ENCODE measurements at regions not wholly inside any gene's neighbourhood (a gene's known extent, or its start where the extent isn't known, plus 50 kb on each side); places are given as distances from the start of the nearest gene placed in this dataset.

DNA sequence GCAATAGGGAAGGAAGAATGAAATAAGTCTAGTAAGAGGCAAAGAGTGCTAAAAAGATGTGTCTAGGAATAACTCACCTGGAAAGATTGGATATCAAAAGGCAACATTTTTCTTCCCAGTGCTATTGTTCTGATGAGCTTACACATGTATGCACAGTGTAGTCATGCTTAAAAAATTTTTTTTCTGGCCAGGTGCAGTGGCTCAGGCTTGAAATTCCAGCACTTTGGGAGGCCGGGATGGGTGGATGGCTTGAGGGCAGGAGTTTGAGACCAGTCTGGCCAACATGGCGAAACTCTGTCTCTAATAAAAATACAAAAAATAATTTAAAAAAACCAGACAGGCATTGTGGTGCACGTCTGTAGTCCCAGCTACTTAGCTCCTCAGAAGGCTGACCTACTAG lies 795.8 kb upstream of the IGFBP7 start:
- no peak overlapping the region for H3K4me3 ChIP-seq (ENCODE audit: low read length)
- no peaks in the 10 kb centered on the region for H3K4me1 ChIP-seq (ENCODE audit: control insufficient read depth, insufficient read depth, low read length)
- no peaks in the 10 kb centered on the region for H3K36me3 ChIP-seq (ENCODE audit: control insufficient read depth, insufficient read depth, low read length)
- H3K9ac ChIP-seq (ENCODE audit: low read length): no peak overlapping the region
- no peaks in the 10 kb centered on the region for H3K9me3 ChIP-seq (ENCODE audit: control insufficient read depth, low read length)
- H3K27me3 ChIP-seq (ENCODE audit: control insufficient read depth, insufficient read depth, low read length): no peaks in the 10 kb centered on the region

DNA sequence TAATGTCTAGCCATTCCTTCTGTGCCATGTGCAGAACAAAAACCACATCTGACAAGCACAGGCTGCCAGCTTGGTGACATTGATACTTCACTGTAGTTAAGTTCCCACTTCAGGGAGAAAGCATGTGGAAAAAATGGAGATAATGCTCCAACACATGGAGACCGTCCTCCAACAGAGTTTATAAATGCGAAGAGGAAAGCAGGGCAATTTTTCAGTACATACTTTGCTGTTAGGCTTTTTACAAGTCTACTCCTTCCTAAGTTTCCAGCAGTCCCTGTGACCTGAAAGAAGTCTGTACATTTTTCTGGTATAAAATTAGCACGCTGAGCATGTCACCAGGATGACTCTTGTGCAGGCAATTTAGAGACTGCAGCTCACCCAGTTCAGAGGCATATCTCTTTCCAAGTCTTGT lies 766.9 kb upstream of the IGFBP7 start:
- no peak overlapping the region for H3K9ac ChIP-seq (ENCODE audit: low read length)
- no peaks in the 10 kb centered on the region for H3K9me3 ChIP-seq (ENCODE audit: control insufficient read depth, low read length)
- H3K4me3 ChIP-seq (ENCODE audit: low read length): no peak overlapping the region
- H3K4me1 ChIP-seq (ENCODE audit: control insufficient read depth, insufficient read depth, low read length): no peaks in the 10 kb centered on the region
- H3K27me3 ChIP-seq (ENCODE audit: control insufficient read depth, insufficient read depth, low read length): no peaks in the 10 kb centered on the region
- no peaks in the 10 kb centered on the region for H3K36me3 ChIP-seq (ENCODE audit: control insufficient read depth, insufficient read depth, low read length)

DNA sequence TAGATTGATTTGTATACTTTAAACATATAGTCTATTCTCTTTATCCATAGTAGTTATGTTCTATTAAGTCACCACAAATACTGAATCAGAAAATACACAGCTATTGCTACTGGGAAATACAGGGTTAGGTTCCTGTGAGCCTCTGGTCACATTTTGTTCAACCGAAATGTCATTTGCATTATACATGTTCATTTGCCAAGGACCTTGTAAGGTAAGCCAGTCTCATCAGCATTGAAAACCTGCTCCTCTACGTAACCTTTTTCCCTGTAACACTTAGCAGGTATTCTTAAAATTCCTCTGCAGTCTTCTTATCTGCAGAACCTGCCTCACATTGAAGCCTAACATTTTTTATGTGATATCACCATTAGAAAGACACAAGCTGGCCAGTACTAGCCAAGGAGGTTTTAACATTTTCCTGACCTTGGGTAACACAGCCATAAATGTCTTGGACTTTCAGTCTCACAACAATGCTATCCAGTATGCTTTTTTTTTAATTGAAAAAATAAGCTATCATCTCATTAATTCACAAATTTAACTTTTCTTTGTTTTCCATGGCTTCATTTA lies 765.7 kb upstream of the IGFBP7 start:
- H3K4me1 ChIP-seq (ENCODE audit: control insufficient read depth, insufficient read depth, low read length): no peaks in the 10 kb centered on the region
- H3K9ac ChIP-seq (ENCODE audit: low read length): no peak overlapping the region
- no peaks in the 10 kb centered on the region for H3K9me3 ChIP-seq (ENCODE audit: control insufficient read depth, low read length)
- H3K36me3 ChIP-seq (ENCODE audit: control insufficient read depth, insufficient read depth, low read length): no peaks in the 10 kb centered on the region
- no peak overlapping the region for H3K4me3 ChIP-seq (ENCODE audit: low read length)
- no peaks in the 10 kb centered on the region for H3K27me3 ChIP-seq (ENCODE audit: control insufficient read depth, insufficient read depth, low read length)

DNA sequence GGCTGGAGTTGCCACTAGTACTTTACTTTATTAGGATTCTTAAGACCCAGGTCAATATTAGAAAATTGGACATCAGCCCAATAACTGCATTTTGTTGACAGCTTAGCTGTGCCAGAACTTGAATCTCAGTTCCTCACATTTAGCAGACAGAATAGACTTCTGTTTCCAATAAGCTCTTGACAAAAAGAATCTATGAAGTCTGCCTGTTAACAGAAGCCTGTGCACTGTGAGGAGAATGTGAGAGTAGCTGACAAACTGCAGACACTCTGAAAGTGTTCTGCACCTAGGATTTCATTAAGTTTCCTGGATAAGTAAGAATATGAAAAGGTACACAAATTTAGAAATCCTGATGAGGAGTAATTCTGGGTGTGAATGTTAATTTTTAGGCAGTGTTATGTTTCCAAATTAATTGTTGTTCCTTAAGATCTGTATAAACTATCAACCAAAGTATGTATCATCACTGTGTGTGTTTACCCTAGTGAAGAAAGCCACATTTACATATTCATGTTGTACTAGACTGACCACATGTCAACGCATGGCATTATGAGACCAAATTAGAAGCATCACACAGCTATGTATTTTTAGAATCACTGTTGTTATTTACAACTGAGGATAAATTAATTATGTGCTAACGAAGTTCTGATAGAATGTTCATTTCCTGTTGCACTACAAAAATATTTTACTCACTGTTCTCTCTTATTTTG lies 756.4 kb upstream of the IGFBP7 start:
- Histone ChIP-seq H3K4me3 (ENCODE audit: low read length) (no peak overlapping the region), H3K9ac (ENCODE audit: low read length) (no peak overlapping the region), H3K36me3 (ENCODE audit: control insufficient read depth, insufficient read depth, low read length) (no peaks in the 10 kb centered on the region), H3K27me3 (ENCODE audit: control insufficient read depth, insufficient read depth, low read length) (no peaks in the 10 kb centered on the region), H3K9me3 (ENCODE audit: control insufficient read depth, low read length) (no peaks in the 10 kb centered on the region), H3K4me1 (ENCODE audit: control insufficient read depth, insufficient read depth, low read length) (no peaks in the 10 kb centered on the region)

DNA sequence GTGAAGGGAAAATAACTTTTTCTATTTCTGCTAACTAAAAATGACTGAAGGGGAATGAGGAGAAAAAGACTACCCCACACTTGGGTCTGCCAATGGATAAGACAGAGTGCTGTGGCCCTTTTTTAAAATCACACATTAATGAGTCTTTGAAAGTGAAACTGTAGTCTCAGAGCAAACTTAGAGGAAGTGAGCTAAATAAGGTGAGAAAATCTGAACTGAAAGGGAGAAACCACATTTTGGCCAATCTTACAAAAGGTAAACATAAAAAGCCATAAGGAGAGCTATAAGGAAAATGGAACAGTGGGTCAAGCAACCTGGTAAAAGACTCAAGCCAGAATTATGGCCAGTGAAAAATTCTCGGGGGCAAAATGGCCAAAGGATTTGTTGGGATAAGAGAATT lies 755.1 kb upstream of the IGFBP7 start:
- Histone ChIP-seq H3K4me1 (ENCODE audit: control insufficient read depth, insufficient read depth, low read length) (no peaks in the 10 kb centered on the region), H3K9me3 (ENCODE audit: control insufficient read depth, low read length) (no peaks in the 10 kb centered on the region), H3K9ac (ENCODE audit: low read length) (no peak overlapping the region), H3K4me3 (ENCODE audit: low read length) (no peak overlapping the region), H3K36me3 (ENCODE audit: control insufficient read depth, insufficient read depth, low read length) (no peaks in the 10 kb centered on the region), H3K27me3 (ENCODE audit: control insufficient read depth, insufficient read depth, low read length) (no peaks in the 10 kb centered on the region)

DNA sequence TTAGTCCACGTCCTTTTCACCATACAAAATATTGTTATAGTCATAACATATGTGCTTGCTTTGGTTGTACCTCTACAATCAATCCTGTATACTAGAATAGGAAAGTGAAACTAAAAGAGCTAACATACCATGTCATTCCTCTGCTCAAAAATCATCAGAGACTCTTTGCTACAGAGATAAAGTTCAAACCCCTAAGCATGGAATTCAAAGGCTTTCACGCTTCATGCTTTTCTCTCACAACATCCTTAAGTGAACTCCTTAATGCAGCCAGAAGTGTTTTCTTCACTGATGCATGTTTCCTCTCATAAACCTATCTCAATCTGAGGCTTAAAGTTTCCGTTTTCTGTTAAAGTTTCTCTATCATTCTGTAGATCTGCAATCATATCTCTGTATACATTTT lies 744.6 kb upstream of the IGFBP7 start:
- Histone ChIP-seq H3K4me3 (ENCODE audit: low read length) (no peak overlapping the region), H3K36me3 (ENCODE audit: control insufficient read depth, insufficient read depth, low read length) (no peaks in the 10 kb centered on the region), H3K27me3 (ENCODE audit: control insufficient read depth, insufficient read depth, low read length) (no peaks in the 10 kb centered on the region), H3K4me1 (ENCODE audit: control insufficient read depth, insufficient read depth, low read length) (no peaks in the 10 kb centered on the region), H3K9ac (ENCODE audit: low read length) (no peak overlapping the region), H3K9me3 (ENCODE audit: control insufficient read depth, low read length) (no peaks in the 10 kb centered on the region)

DNA sequence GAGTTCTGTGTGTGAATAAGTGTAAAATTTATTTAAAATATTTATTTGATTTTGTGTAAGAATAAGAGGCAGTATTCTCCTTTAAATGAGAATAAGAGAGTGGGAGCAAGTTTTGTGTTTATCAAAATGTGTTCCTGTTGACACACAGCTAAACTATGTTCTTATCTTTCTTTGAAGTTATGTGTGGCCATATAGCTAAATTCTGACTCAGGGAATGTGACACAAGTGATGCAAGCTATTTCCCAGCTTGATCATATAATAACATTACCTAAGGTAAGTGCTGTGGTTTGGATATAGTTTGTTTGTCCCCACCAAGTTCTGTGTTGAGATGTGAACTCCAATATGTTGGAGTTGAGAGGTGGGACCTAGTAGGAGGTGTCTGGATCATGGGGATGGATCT lies 740.0 kb upstream of the IGFBP7 start:
- H3K9me3 ChIP-seq (ENCODE audit: control insufficient read depth, low read length): no peaks in the 10 kb centered on the region

DNA sequence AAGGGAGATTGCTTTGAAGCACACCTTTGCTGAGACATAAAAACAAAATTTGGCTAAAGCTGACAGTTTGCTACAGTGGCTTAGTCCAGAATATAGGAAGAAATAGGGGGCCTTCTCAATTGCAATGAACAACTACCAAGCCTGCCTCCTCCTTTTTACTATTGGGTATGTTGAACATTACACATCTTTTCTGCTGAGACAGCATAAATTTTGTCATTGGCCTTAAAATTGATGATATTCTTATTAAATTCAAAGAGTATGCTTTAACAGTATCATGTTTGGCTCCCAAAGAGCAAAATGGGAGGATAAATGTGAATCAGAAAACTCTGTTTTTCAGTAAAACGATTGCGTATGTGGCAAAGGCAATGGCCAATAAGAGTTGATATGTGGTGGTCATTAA lies 721.9 kb upstream of the IGFBP7 start:
- Histone ChIP-seq H3K27me3 (ENCODE audit: control insufficient read depth, insufficient read depth, low read length) (no peaks in the 10 kb centered on the region), H3K9ac (ENCODE audit: low read length) (no peak overlapping the region), H3K36me3 (ENCODE audit: control insufficient read depth, insufficient read depth, low read length) (no peaks in the 10 kb centered on the region), H3K4me1 (ENCODE audit: control insufficient read depth, insufficient read depth, low read length) (no peaks in the 10 kb centered on the region), H3K9me3 (ENCODE audit: control insufficient read depth, low read length) (no peaks in the 10 kb centered on the region), H3K4me3 (ENCODE audit: low read length) (no peak overlapping the region)

More for the DNA sequence above, 740.0 kb upstream of the IGFBP7 start:
- no peaks in the 10 kb centered on the region for H3K4me1 ChIP-seq (ENCODE audit: control insufficient read depth, insufficient read depth, low read length)
- H3K27me3 ChIP-seq (ENCODE audit: control insufficient read depth, insufficient read depth, low read length): no peaks in the 10 kb centered on the region
- no peak overlapping the region for H3K4me3 ChIP-seq (ENCODE audit: low read length)
- H3K9ac ChIP-seq (ENCODE audit: low read length): no peak overlapping the region
- no peaks in the 10 kb centered on the region for H3K36me3 ChIP-seq (ENCODE audit: control insufficient read depth, insufficient read depth, low read length)

DNA sequence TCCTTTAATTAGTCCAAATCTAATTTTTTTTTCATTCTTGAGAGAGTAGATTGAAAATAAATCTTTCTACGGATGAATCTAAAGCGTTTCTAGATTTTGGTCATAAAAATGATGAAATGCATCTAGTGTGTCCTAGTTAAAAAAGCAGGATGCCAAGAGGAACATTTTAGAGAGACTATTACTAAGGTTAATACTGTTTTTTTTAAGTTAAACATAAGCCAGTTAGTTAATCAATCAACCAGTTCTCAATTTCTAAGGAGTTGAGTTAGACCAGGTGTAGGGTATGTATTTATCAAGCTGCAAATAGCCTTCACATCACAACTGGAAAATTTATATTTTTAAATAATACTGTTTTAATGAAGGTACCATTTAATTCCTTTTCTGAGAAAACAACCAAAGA lies 679.5 kb upstream of the IGFBP7 start:
- Histone ChIP-seq H3K27me3 (ENCODE audit: control insufficient read depth, insufficient read depth, low read length) (no peaks in the 10 kb centered on the region), H3K36me3 (ENCODE audit: control insufficient read depth, insufficient read depth, low read length) (no peaks in the 10 kb centered on the region), H3K9ac (ENCODE audit: low read length) (no peak overlapping the region), H3K9me3 (ENCODE audit: control insufficient read depth, low read length) (no peaks in the 10 kb centered on the region), H3K4me3 (ENCODE audit: low read length) (no peak overlapping the region), H3K4me1 (ENCODE audit: control insufficient read depth, insufficient read depth, low read length) (no peaks in the 10 kb centered on the region)

DNA sequence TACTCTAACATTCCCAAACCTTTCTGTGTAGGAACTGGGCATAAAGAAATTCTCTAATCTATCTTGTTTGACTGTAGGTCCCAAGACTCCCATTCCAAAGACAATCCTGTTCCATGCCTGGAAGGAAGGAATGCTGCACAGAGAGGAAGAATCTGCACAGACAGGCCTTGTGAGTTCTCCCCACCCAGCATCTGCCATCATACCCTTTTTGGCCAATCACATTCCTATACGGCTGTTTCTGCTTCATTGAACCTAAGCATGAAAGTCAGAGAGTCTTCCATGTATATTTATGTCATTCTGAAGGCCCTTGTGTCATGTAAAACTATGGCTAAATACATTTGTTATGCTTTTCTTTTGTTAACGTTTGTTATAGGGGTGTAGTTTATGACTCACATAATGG lies 667.7 kb upstream of the IGFBP7 start:
- Histone ChIP-seq H3K27me3 (ENCODE audit: control insufficient read depth, insufficient read depth, low read length) (no peaks in the 10 kb centered on the region), H3K9me3 (ENCODE audit: control insufficient read depth, low read length) (no peaks in the 10 kb centered on the region), H3K36me3 (ENCODE audit: control insufficient read depth, insufficient read depth, low read length) (no peaks in the 10 kb centered on the region), H3K4me1 (ENCODE audit: control insufficient read depth, insufficient read depth, low read length) (no peaks in the 10 kb centered on the region), H3K9ac (ENCODE audit: low read length) (no peak overlapping the region), H3K4me3 (ENCODE audit: low read length) (no peak overlapping the region)

DNA sequence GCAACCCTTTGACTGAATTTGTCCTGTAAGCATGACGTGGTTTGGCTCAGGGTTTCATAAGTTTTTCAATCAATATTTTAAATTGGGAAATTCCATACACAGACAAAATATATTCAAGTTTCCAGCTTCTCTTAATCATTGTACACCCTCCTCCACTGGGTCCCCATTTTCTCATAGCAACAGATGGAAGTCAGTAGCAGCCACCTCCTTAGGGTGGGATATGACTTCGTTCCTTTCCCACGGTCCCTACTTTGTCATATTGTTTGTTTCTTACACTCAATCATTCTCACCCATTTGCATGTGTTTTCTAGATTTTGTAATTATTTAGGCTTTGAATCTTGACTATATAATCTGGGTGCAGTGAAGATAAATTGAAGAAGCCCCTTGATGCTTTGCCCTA lies 664.5 kb upstream of the IGFBP7 start:
- H3K9ac ChIP-seq (ENCODE audit: low read length): no peak overlapping the region

DNA sequence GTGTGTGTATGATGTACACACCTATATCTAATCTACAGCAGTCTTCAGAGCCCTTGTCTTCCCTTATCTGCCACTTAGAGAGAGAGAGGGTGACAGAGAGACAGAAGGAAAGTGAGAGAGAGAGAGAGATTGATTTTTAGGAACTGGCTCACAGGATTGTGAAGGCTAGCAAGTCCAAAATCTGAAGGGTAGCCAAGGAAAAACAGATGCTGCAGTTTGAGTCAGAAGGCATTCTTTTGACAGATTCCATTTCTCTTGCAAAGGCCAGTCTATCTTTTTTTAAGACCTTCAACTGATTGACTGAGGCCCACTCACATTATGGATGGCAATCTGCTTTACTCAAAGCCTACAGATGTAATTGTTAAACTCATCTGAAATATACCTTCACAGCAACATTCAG lies 664.0 kb upstream of the IGFBP7 start:
- Histone ChIP-seq H3K9ac (ENCODE audit: low read length) (no peak overlapping the region), H3K36me3 (ENCODE audit: control insufficient read depth, insufficient read depth, low read length) (no peaks in the 10 kb centered on the region), H3K4me1 (ENCODE audit: control insufficient read depth, insufficient read depth, low read length) (no peaks in the 10 kb centered on the region), H3K27me3 (ENCODE audit: control insufficient read depth, insufficient read depth, low read length) (no peaks in the 10 kb centered on the region), H3K4me3 (ENCODE audit: low read length) (no peak overlapping the region), H3K9me3 (ENCODE audit: control insufficient read depth, low read length) (no peaks in the 10 kb centered on the region)

More for the DNA sequence above, 664.5 kb upstream of the IGFBP7 start:
- H3K36me3 ChIP-seq (ENCODE audit: control insufficient read depth, insufficient read depth, low read length): no peaks in the 10 kb centered on the region
- no peaks in the 10 kb centered on the region for H3K9me3 ChIP-seq (ENCODE audit: control insufficient read depth, low read length)
- no peaks in the 10 kb centered on the region for H3K27me3 ChIP-seq (ENCODE audit: control insufficient read depth, insufficient read depth, low read length)
- H3K4me3 ChIP-seq (ENCODE audit: low read length): no peak overlapping the region
- H3K4me1 ChIP-seq (ENCODE audit: control insufficient read depth, insufficient read depth, low read length): no peaks in the 10 kb centered on the region

DNA sequence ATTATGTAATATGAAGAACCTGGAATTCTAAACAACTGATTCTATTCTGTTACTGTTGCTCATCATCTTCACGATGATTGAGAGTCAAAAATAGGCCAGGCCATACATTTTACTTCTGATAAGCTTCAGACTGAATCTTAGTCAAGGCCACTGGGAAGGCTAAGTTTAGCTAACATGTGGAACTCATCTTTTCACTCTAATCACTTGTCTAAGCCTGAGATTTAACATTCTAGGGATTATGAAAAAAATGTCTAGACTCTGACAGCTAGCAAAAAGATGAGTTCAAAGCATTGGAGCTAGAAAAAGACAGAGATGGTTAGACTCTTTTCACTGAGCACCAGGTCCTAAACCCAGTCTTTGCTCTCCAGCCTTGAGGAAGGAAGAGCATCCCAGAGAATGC lies 656.2 kb upstream of the IGFBP7 start:
- no peaks in the 10 kb centered on the region for H3K36me3 ChIP-seq (ENCODE audit: control insufficient read depth, insufficient read depth, low read length)

More for the DNA sequence above, 656.2 kb upstream of the IGFBP7 start:
- Histone ChIP-seq H3K9ac (ENCODE audit: low read length) (no peak overlapping the region), H3K9me3 (ENCODE audit: control insufficient read depth, low read length) (no peaks in the 10 kb centered on the region), H3K27me3 (ENCODE audit: control insufficient read depth, insufficient read depth, low read length) (no peaks in the 10 kb centered on the region), H3K4me3 (ENCODE audit: low read length) (no peak overlapping the region), H3K4me1 (ENCODE audit: control insufficient read depth, insufficient read depth, low read length) (no peaks in the 10 kb centered on the region)
